Activated CD4-positive, alpha-beta T cell treated with anti-CD3 and anti-CD28 coated beads, Interleukin-2, amount 50 U/mL, for 24 hours (primary cell): ENCODE measurements at regions not wholly inside any gene's neighbourhood (a gene's known extent, or its start where the extent isn't known, plus 50 kb on each side); places are given as distances from the start of the nearest gene placed in this dataset.
"Not testable (repeated sequence)": the region's sequence is repeated elsewhere in the genome, so short reads cannot be mapped to it uniquely, and the experiment has no call there.

Source experiments
- DNase-seq, 2 donors: peaks; one replicate each; pipeline ENCODE4 v3.0.0-alpha.2; 2020; ENCODE audit warnings: low read depth in 1 of 2, low spot score in 1 of 2

DNA sequence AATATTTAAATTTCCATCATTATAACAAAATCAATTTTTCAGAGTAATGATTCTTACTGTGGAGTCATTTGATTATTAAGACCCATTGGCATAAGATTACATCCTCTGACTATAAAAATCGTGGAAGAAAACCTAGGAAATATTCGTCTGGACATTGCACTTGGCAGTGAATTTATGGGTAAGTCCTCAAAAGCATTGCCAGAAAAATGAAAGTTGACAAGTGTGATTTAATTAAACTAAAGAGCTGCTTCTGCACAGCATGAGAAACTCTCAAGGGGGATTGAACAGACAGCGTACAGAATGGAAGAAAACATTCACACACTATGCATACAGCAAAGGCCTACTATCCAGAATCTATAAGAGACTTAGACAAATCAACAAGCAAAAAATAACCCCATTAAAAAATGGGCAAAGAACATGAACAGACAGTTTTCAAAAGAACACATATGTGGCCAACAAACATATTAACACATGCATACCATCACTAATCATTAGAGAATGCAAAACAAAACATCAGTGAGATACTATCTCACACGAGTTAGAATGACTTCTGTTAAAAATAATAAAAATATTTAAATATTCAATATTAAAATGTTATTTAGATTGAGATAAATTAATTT lies 111.4 kb downstream of the CCDC74A start:
- not testable (repeated sequence) for DNase-seq

DNA sequence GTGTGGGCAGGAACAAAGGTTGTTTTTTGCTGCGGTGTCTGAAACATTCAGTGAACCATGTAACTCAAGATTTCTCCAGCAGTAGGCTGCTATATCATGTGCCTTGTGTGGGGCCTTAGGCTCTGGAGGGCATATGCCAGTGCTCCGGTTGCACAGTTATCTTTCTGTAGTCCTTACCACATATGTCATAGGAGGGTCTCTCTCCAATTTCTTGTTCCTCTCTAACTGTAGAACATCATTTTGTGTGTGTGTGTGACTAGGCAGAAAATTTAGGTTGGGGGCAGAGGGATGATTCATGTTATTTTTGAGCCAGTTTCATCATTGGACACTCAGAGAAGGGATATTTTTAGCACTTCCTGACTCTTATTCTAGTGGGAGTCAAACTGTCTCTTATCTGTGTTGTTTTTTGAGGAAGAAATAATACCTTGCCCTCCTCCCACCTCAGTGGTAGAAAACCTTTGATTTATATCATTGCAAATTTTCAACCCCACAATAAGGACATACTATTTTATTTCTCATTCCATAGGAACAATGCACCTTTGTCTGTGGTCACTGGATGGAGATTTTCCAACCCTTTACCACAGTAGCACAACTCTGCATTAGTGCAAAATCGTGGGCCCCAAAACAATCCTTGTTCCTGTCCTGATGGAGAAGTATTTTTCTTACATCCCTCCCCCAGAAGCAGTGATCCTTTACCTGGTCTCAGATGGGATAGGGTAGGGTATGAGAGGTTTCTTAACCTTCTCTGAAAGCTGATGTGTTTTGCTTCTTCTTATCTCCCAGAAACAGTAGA lies 113.9 kb downstream of the CCDC74A start:
- DNase-seq = no peak

DNA sequence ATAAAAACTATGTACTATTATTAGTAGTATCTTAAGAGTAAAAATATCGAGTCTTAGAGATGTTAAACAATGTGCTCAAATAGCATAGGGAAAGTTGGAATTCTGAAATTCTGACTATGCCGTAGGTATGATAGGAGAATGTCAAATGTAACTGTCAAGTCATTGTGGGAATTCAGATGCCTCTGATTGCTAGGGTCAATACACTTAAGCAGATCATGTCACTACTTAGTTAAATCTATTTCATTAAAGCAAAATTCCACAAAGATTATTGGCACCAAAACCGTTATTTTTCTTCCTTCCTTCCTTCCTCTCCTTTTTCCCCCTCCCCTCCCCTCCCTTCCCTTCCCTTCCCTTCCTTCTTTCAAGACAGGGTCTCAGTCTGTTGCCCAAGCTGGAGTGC lies 115.5 kb downstream of the CCDC74A start:
- DNase-seq = not testable (repeated sequence)

DNA sequence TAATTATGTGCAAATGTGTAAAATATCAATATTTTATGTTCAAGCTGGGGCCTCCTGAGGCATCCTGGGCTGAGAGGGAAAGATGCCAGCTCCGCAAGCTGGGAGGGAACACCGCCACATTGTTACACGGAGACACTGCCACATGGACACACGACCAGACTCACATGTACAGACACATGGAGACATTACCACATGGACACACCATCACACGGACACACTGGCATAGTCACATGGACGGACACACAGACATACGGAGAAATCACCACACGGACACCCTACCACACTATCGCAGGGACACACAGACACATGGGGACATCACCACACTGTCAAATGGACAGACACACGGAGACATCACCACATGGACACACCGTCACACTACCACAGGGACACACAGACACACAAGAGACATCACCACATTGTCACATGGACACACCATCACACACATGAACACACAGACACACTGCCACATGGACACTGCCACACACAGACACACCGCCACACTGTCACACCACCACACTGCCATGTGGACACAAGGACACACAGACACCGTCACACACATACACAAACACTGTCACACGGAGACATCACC lies 117.6 kb downstream of the CCDC74A start:
- DNase-seq = no peak

DNA sequence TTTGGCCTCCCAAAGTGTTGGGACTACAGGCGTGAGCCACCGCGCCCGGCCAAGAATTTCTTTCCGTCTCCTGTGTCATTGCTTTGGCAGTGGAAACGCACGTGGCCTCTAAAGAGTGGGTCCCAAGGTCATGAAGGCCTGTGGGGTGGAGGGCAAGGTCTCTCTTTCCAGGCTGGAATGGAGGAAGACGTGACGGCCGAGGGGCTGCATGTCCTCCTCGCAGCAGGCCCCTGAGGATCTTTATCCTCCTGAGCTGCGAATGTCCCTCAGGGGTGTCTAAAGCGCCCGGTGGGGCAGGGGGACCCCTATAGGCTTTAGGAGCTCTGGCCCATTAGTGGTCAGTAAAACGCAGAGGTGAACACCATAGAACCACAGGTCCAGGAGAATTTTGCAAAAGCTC lies 118.5 kb downstream of the CCDC74A start:
- not testable (repeated sequence) for DNase-seq

DNA sequence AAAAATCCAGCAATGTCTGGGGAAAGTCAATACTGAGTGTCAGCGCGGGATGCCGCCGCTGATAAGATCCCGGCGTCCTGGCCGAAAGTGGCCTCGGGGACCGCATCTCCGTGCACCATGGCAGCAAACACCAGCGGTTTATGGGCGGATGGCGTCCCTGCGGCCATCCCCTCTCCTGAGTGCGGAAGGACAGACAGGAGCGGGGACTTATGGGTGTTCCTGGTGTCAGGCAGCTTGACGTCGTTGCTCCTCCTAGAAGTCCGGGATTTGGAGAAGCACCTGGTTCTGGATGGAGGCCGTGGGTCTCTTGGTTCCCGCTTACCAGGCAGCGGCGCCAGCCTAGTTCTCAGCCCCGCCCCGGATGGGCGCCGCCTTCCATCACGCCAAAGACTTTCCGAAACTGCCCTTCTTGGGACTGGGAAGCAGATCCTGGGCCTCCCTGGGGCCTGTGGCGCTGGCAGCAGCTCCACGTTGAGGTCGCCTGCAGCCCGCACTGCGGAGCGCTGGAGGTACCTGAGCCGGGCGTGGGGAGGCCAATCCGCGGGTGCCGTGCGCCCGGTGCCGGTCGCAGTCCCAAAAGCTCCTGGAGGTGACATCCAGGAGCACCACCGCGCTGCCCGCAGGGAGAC lies 119.1 kb downstream of the CCDC74A start:
- no peak for DNase-seq

DNA sequence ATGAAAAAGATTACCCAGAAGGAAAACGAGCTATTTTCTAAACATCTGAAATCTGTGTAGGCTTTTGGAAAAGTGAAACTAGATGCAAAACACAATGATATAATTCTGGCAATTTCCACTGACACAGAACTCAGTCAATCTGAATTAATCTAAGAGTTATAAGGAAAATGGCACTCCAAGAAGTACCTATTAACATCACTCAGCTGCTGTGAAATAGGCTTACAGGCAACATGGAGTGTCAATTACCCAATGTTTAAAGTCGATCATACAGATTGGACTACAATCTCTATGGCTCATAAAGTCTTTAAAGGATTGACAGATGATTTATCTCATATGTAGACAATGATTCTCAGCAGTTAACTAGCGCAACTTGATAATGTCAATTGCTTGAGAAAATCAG lies 120.9 kb downstream of the CCDC74A start:
- not testable (repeated sequence) for DNase-seq

DNA sequence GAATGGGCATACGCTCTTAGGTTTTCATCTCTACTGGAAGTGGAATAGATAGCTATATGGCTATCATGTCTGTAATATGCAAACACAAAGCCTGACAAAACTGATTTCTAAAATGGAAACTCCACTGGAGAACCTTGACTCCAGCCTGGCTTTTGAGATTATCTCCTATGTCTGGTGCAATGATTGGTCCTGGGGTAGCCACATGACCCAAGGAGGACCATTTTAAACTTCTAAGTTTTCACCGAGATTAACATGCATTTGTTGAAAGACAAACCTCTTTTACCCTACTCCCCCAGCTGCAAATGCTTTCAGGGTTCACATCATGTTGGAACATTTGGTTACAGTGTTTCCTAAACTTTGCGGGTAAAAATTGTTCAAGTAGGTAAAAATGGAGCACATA lies 124.6 kb downstream of the CCDC74A start:
- not testable (repeated sequence) for DNase-seq

DNA sequence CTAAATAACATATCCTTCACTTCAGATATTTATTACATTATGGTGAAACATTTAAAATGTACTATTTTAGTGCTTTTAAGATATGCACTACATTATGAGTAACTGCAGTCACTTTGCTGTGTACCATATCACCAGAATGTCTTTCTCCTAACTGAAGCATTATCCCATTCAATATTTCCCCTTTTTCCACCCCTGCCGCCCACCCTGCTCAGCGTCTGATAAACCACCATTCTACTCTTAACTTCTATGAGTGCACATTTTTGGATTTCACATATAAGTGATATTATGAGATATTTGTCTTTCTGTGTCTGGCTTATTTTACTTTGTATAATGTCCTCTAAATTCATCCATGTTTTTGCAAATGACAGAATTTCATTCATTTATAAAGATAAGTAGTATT lies 126.4 kb downstream of the CCDC74A start:
- DNase-seq = not testable (repeated sequence)

DNA sequence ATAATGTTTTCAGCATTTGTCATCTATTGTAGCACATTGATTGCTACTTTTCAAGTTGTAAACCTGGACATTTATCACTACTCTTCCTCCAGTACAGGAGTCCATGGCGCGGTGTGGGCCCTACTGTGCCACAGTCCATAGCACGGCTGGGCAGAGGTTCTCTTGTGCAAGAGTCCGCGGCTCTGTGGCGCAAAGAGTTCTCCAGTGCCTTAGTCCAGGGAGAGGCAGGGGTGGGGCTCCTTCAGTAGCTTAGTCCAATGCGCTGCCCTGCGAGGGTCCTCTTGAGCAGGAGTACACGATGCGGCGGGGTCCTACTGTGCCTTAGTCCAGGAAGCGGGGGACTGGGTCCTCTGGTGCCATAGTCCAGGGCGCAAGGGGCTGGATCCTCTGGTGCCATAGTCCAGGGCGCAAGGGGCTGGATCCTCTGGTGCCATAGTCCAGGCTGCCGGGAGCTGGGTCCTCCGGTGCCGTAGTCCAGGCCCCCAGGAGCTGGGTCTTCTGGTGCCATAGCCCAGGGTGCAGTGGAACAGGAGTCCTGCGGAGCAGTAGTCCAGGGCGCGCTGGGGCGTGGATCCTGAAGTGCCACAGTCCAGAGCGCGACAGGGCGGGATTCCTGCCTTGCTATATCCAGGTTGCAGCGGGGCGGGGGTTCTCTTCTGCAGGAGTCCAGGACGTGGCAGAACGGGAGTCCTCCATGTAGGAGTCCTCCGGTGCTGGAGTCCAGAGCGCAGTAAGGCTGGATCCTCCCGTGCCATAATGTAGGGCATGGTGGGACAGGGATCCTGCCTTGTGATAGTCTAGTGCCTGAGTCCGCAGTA lies 129.3 kb downstream of the CCDC74A start:
- no peak for DNase-seq

DNA sequence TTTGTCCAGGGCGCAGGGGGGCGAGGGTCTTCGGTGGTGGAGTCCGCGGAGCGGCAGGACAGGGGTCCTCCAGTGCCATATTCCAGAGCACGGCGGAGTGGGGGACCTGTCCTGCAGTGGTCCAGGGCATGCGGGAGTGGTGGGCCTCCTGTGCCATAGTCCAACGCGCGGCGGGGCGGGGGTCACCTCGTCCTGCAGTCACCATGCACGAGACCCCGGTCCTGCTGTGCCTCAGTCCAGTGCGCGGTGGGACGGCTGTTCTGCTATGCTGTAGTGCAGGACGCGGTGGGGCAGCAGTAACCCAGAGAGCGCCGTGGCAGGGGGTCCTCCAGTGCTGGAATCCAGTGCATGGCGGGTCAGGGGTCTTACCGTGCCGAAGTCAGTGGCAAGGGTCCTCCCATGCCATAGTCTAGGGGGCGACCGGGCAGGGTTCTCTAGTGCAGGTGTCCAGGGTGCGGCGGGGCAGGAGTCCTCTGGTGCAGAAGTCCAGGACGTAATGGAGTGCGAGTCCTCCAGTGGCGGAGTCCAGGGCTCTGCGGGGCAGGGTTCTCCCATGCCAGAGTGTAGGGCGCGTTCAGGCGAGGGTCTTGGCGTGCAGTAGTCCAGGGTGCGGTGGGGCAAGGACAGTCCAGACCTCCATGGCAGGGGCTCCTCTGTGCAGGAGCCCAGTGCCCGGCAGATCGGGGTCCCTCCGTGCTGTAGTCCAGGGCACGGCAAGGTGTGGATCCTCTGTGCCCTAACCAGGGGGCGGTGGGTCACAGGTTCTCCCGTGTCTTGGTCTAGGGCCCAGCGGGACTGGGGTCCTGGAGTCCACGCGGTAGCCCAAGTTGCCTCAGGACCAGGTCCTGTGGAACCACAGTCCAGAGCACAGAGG lies 130.4 kb downstream of the CCDC74A start:
- DNase-seq = no peak

DNA sequence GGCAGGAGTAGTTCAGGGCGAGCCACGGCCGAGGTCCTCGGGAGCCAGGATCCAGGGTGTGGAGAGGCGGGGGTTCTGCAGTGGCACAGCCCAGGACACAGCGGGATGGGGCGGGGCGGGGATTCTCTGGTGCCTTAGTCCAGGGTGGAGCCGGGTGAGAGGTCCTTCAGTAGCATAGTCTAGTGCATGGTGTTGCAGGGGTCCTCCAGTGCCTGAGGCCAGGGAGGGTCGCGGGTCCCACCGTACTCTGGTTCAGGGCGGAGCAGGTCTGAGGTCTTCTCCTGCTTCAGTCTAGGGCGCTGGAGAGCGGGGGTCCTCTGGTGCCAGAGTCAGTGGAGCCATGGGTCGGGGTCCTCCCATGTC lies 131.1 kb downstream of the CCDC74A start:
- DNase-seq = no peak

DNA sequence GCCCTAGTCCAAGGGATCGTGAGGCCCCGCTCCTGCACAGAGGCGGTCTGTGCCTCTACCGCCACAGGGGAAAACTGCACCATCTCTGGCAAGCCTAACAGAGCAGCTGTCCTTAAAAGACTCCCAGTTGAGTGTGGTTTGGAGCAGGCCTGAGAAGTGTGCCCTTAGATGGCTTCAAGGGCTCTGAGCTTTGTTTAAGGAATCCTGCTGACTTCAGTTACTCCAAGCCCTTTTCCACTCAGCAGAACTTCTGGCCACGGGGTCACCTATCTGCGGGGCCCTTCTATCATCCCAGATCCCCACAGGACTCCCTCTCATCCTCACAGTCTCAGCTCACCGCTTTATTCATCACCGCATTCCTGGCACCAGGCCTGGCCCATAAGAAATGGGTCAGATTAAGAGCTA lies 131.5 kb downstream of the CCDC74A start:
- DNase-seq = no peak

DNA sequence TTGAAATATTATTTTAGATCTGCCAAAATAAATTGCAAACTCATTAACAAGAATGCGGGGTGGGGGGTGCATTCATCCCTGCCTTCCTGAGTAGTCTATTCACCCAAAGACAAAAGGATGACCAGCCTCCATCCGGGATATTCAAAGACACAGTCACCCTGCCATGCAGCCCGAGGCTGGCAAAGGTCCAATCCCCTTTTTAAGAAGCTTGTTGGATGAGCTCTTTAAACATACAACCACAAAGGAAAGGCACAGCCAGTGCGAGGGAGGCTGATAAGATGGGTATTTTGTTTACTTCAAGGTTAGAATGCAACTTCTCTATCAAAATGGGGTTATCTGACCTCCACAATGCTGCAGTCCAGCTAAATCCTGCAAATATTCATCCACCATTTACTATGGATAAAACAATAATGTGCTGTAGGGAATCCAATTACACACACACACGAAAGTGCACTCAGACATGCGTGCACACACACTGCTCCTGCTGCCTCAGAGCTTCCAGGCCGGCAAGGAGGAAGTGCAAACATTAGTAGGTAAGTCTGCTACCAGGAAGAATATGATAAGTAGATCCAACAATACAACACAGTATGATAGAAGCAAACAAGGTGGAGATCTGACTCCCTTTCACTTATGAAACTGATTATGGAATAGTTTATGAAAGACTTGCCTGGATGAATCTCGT lies 133.6 kb downstream of the CCDC74A start:
- DNase-seq = not testable (repeated sequence)

DNA sequence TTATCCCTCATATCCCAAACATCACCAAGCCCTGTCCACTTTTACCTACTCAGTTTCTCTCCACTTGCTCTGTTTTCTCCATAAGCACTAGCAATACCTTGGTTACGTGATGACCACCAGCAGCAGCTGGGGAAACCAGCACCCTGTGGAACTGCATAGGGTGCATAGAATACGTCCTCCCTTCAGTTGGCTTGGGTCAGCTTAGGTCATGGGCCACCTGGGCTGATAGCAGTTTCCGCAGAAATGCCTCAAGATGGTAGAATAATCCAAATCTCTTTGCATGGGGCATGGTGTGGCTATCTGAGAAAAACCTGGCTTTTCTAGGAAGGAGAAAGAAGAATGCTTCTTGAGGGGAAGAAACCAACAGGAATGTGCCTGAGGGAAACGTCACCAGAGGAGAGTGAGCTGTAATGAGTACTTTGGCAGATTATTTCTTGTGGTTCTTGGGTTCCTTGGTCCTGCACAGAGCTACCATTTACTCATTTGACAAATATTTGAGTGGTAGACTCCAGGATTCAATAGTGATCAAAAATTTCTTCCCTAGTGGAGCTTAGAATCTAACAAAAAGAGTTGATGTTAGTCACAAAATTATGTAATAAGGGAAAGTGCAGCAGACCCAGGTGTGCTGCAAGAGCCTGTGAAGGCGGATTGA lies 134.3 kb downstream of the CCDC74A start:
- DNase-seq = not testable (repeated sequence)

DNA sequence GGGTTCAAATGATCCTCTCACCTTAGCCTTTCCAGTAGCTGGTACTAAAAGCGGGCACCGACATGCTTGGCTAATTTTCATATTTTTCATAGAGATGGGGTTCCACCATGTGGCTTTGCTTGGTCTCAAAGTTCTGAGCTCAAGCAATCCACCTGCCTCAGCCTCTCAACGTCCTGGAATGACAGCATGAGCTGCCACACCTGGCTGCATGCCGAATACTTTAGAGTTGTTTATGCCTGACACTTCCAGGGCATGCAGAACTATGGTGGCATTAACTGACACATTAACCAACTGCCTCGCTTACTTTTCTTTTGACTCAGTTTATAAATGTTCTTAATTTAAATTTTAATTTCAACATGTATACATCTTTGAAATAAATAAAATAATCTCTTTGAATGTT lies 135.8 kb downstream of the CCDC74A start:
- DNase-seq = not testable (repeated sequence)

DNA sequence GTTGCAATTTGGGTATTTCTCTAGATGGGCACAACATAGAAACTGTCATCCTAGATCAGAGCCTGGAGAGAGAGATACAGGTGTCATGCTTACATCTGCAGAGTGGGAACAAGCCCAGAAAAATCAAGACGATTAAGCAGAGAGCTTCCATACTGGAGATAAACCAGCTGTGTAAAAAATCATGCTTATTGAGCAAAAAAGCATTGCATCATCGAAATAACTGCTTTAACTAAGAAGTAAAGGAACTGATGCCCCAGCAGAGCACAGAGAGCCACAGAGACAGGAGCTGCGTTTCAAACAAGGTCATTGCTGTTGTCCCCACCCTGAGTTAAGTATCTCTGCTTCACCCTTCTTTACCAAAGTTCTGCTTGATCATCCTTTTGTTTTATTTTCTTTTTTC lies 138.0 kb downstream of the CCDC74A start:
- not testable (repeated sequence) for DNase-seq

DNA sequence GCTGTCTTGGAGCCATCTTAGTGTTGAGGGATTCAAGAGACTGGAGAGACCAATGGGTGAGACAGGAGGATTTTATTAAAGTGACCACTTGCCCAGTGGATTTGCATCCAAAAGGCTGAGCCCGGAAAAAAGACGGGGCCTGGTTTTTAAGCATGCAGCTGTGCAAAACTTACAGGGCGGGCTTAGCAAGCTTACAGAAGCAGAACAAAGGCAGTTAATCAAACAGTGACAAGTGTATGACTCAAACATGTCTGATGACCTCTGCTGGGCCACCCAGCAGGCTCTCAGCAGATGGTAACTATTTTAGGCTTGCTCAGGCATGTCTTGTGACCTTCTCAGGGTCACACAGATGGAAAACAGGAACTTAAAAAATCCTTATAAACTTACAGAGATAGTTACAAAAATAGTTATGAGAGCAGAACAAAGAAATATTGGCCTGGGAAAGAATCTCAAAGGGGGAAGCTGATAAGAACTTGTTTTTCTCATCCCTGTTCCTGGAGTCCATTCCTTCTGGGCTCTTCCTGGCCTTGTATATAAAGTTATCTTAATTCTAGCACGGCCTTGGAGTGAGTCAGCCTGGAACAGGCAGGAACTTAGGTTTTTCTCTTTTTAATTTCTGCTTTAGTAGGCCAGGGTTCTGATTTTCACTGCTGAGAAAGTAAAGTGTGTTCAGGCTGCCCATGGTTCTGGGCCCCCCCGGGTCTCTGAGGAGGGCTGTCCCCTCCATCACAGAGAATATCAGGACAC lies 141.3 kb downstream of the CCDC74A start:
- not testable (repeated sequence) for DNase-seq
